Endothelial cell of umbilical vein (primary cell): ENCODE measurements at regions not wholly inside any gene's neighbourhood (a gene's known extent, or its start where the extent isn't known, plus 50 kb on each side); places are given as distances from the start of the nearest gene placed in this dataset.

ENCODE experiments used
- BruUV-seq: library from RNA; stranded (reverse); fragments of 400-500 nt; replicated peaks from 2 replicates; lab custom pipeline; 2021; lab: Mats Ljungman, UMichigan
- CTCF ChIA-PET: fragments of 300-600, 350-600 bp; sonication (Branson Sonifier 250); formaldehyde crosslinking; loops from one replicate; lab custom pipeline; 2021; ENCODE audit warnings: antibody characterized with exemption, inconsistent platforms; lab: Charles Lee
- POLR2A ChIA-PET: fragments of 300-600, 350-600 bp; sonication (Branson Sonifier 250); formaldehyde crosslinking; loops from one replicate; lab custom pipeline; 2021; ENCODE audit warnings: antibody characterized with exemption, inconsistent platforms; lab: Charles Lee
- DNase-seq: peaks from one replicate; pipeline ENCODE4 v3.0.0-alpha.2; 2011; ENCODE audit warnings: low read depth, low spot score
- FAIRE-seq: peaks from 2 replicates; lab custom pipeline; 2011; peaks lifted over from hg19 to GRCh38; lab: Jason Lieb, UNC
- H2AFZ ChIP-seq: 2 replicates; pipeline ENCODE4 v1.6.0; 2012; ENCODE audit warnings: low read depth, low read length, control low read depth, inconsistent platforms
- H3K27ac ChIP-seq: 2 replicates; pipeline ENCODE4 v1.5.1; 2011; ENCODE audit warnings: low read depth, mild to moderate bottlenecking, control low read depth, low read length, moderate library complexity; ENCODE audit not compliant: insufficient read depth
- H3K27me3 ChIP-seq, 2 experiments: 2 replicates each; pipeline versions ENCODE4 v1.6.0 to v1.6.1; 2011; ENCODE audit warnings: low read length in 2 of 2, mixed read lengths in 1 of 2; ENCODE audit not compliant: control insufficient read depth in 2 of 2, insufficient read depth in 2 of 2
- H3K36me3 ChIP-seq, 2 experiments: 2 replicates in 1 of 2; 3 replicates in 1 of 2; pipeline ENCODE4 v1.5.1; 2011; ENCODE audit warnings: low read length in 2 of 2, mild to moderate bottlenecking in 1 of 2, moderate library complexity in 1 of 2; ENCODE audit not compliant: control insufficient read depth in 2 of 2, insufficient read depth in 2 of 2; ENCODE audit errors: extremely low read depth in 1 of 2
- H3K4me1 ChIP-seq: 3 replicates; pipeline ENCODE4 v1.5.1; 2011; ENCODE audit warnings: mild to moderate bottlenecking, low read length; ENCODE audit not compliant: control insufficient read depth, insufficient read depth; ENCODE audit errors: extremely low read depth
- H3K4me2 ChIP-seq: 2 replicates; pipeline ENCODE4 v1.6.1; 2011; ENCODE audit warnings: low read length, control low read depth, mixed read lengths; ENCODE audit not compliant: insufficient read depth
- H3K4me3 ChIP-seq, 3 experiments: fragments of 200-600 bp in 1 of 3; sonication (generic), shearing (Covaris generic) in 1 of 3; replicated peaks in 1 of 3; 2 replicates each; pipeline ENCODE4 v1.5.1; 2011 to 2016; ENCODE audit warnings: control low read depth in 3 of 3, low read length in 3 of 3, mild to moderate bottlenecking in 2 of 3, inconsistent platforms in 1 of 3, low read depth in 1 of 3, moderate library complexity in 1 of 3; ENCODE audit not compliant: insufficient read depth in 1 of 3
- H3K79me2 ChIP-seq: 2 replicates; pipeline ENCODE4 v1.6.0; 2012; ENCODE audit warnings: low read length, inconsistent platforms; ENCODE audit not compliant: control insufficient read depth, insufficient read depth
- H3K9ac ChIP-seq: replicated peaks from 2 replicates; pipeline ENCODE3; 2011; ENCODE audit warnings: low read length, control low read depth; ENCODE audit not compliant: insufficient read depth; ENCODE audit errors: extremely low read depth
- H3K9me1 ChIP-seq: replicated peaks from 3 replicates; pipeline ENCODE4 v1.6.0; 2011; ENCODE audit warnings: mild to moderate bottlenecking, low read length; ENCODE audit not compliant: control insufficient read depth, insufficient read depth; ENCODE audit errors: extremely low read depth
- H3K9me3 ChIP-seq: replicated peaks from 2 replicates; pipeline ENCODE4 v1.5.1; 2012; ENCODE audit warnings: low read length, inconsistent platforms; ENCODE audit not compliant: control insufficient read depth, insufficient read depth
- H4K20me1 ChIP-seq: replicated peaks from 2 replicates; pipeline ENCODE3; 2011; ENCODE audit warnings: mild to moderate bottlenecking, low read length; ENCODE audit not compliant: control insufficient read depth, insufficient read depth; ENCODE audit errors: extremely low read depth
- EZH2 ChIP-seq: IDR thresholded peaks from 2 replicates; pipeline ENCODE4 v1.6.1; 2012; ENCODE audit warnings: borderline replicate concordance, low read depth, mild to moderate bottlenecking, moderate library complexity, low read length, inconsistent platforms; ENCODE audit not compliant: severe bottlenecking
- FOS ChIP-seq: IDR thresholded peaks from 2 replicates; pipeline ENCODE4 v1.6.1; 2011; ENCODE audit warnings: mild to moderate bottlenecking, low read length, moderate library complexity, borderline replicate concordance; ENCODE audit not compliant: insufficient read depth
- GATA2 ChIP-seq: IDR thresholded peaks from 2 replicates; pipeline ENCODE4 v1.7.0; 2011; ENCODE audit warnings: low read depth, mild to moderate bottlenecking, moderate library complexity, mixed read lengths, low read length; ENCODE audit not compliant: insufficient read length, insufficient read depth
- JUN ChIP-seq: IDR thresholded peaks from 2 replicates; pipeline ENCODE4 v1.6.1; 2011; ENCODE audit warnings: borderline replicate concordance, low read depth; ENCODE audit not compliant: insufficient read length, insufficient read depth
- MAX ChIP-seq: IDR thresholded peaks from 2 replicates; pipeline ENCODE4 v1.6.1; 2011; ENCODE audit not compliant: insufficient read depth, insufficient read length
- MYC ChIP-seq: IDR thresholded peaks from one replicate; pipeline ENCODE4 v1.6.1; 2011; ENCODE audit warnings: mild to moderate bottlenecking, low read depth, low read length
- POLR2A ChIP-seq: IDR thresholded peaks from 2 replicates; pipeline ENCODE4 v1.6.1; 2012; ENCODE audit warnings: low read depth, mild to moderate bottlenecking, control low read depth, low read length
- POLR2AphosphoS5 ChIP-seq: IDR thresholded peaks from 2 replicates; pipeline ENCODE4 v1.6.1; 2012; ENCODE audit warnings: low read depth, mild to moderate bottlenecking, control low read depth, low read length, moderate library complexity; ENCODE audit not compliant: insufficient read depth
- dilution Hi-C: fragments of 300-500 bp; cut with MboI; formaldehyde crosslinking; loops from one replicate; pipeline ENCODE4 v1.15.0; 2019; ENCODE audit warnings: low sequenced_read_pairs; ENCODE audit not compliant: extremely low pct_ligation_motif_present
- intact Hi-C: fragments of 100-400 bp; cut with micrococcal nuclease; formaldehyde crosslinking; loops from one replicate; pipeline ENCODE4 v1.10.0; 2022
- TF ChIP-seq, protein P1 (sequence below), 2 donors: IDR thresholded peaks; 1 replicate in 1 of 2; 2 replicates in 1 of 2; pipeline ENCODE4 v1.5.1; 2011; ENCODE audit warnings: low read length in 2 of 2, mild to moderate bottlenecking in 2 of 2, moderate library complexity in 2 of 2, control low read depth in 1 of 2, inconsistent platforms in 1 of 2, low read depth in 1 of 2; ENCODE audit not compliant: insufficient read depth in 1 of 2; ENCODE audit errors: extremely low read depth in 1 of 2

GRCh38 chr7:10070899-10071298 lies 902.8 kb upstream of the PHF14 start:
- CTCF ChIA-PET, result no interaction called here
- POLR2A ChIA-PET, result no interaction called here
- Histone ChIP-seq H3K36me3 (no peaks in the 10 kb centered on the region), H3K9me1 (no peaks in the 10 kb centered on the region), H4K20me1 (no peaks in the 10 kb centered on the region), H2AFZ (no peak overlapping the region), H3K4me2 (no peak overlapping the region), H3K9ac (no peak overlapping the region), H3K27ac (no peak overlapping the region), H3K79me2 (no peaks in the 10 kb centered on the region), H3K27me3 (no peaks in the 10 kb centered on the region), H3K4me3 (no peak overlapping the region), H3K9me3 (no peaks in the 10 kb centered on the region), H3K4me1 (no peaks in the 10 kb centered on the region)
- DNase-seq, result no peak
- dilution Hi-C loops (no loop called here), intact Hi-C loops (no loop called here)
- TF ChIP-seq POLR2A, result no peak
- no peak for TF ChIP-seq FOS
- TF ChIP-seq MAX, result no peak
- BruUV-seq, result no TSS peak
- FAIRE-seq, result no peak

GRCh38 chr7:10075866-10076265 lies 897.8 kb upstream of the PHF14 start:
- POLR2A ChIA-PET, result no interaction called here

More at GRCh38 chr7:10075866-10076265, 897.8 kb upstream of the PHF14 start:
- no peaks in the 10 kb centered on the region for H3K4me1 ChIP-seq
- H3K4me3 ChIP-seq, result no peak overlapping the region
- no peaks in the 10 kb centered on the region for H3K9me3 ChIP-seq
- dilution Hi-C loops, result no loop called here
- intact Hi-C loops, result no loop called here
- H3K4me2 ChIP-seq, result no peak overlapping the region
- no peak overlapping the region for H3K9ac ChIP-seq
- CTCF ChIA-PET, result no interaction called here
- no peak for FAIRE-seq
- H3K27ac ChIP-seq, result no peak overlapping the region
- no peak for TF ChIP-seq FOS
- TF ChIP-seq GATA2, result no peak
- TF ChIP-seq MYC, result no peak
- TF ChIP-seq POLR2AphosphoS5, result no peak
- TF ChIP-seq, protein P1, sequence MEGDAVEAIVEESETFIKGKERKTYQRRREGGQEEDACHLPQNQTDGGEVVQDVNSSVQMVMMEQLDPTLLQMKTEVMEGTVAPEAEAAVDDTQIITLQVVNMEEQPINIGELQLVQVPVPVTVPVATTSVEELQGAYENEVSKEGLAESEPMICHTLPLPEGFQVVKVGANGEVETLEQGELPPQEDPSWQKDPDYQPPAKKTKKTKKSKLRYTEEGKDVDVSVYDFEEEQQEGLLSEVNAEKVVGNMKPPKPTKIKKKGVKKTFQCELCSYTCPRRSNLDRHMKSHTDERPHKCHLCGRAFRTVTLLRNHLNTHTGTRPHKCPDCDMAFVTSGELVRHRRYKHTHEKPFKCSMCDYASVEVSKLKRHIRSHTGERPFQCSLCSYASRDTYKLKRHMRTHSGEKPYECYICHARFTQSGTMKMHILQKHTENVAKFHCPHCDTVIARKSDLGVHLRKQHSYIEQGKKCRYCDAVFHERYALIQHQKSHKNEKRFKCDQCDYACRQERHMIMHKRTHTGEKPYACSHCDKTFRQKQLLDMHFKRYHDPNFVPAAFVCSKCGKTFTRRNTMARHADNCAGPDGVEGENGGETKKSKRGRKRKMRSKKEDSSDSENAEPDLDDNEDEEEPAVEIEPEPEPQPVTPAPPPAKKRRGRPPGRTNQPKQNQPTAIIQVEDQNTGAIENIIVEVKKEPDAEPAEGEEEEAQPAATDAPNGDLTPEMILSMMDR (IDR thresholded peaks at IDR 0.05; ENCODE audit: extremely low read depth in 1 of 2, insufficient read depth in 1 of 2, low read depth in 1 of 2, low read length in 2 of 2), result no peak
- no peak for TF ChIP-seq EZH2
- no peak for TF ChIP-seq POLR2A
- TF ChIP-seq JUN, result no peak
- TF ChIP-seq MAX, result no peak
- H4K20me1 ChIP-seq, result no peaks in the 10 kb centered on the region
- no peak overlapping the region for H2AFZ ChIP-seq
- H3K79me2 ChIP-seq, result no peaks in the 10 kb centered on the region
- BruUV-seq, result no TSS peak
- DNase-seq, result no peak
- H3K36me3 ChIP-seq, result no peaks in the 10 kb centered on the region
- no peaks in the 10 kb centered on the region for H3K27me3 ChIP-seq
- no peaks in the 10 kb centered on the region for H3K9me1 ChIP-seq
